Right lobe of liver (tissue), 6 donors: ENCODE measurements at regions not wholly inside any gene's neighbourhood (a gene's known extent, or its start where the extent isn't known, plus 50 kb on each side); places are given as distances from the start of the nearest gene placed in this dataset.
"Not testable (repeated sequence)": the region's sequence is repeated elsewhere in the genome, so short reads cannot be mapped to it uniquely, and the experiment has no call there.

Experiments
- ATAC-seq, 4 donors: fragments of 200-7000 bp; cut with Tn5 transposase; one replicate each; pipeline ENCODE4 v1.9.1; 2020; ENCODE audit warnings: mild to moderate bottlenecking in 4 of 4, moderate library complexity in 4 of 4
- DNase-seq, 3 donors: peaks; one replicate each; pipeline ENCODE4 v3.0.0-alpha.2; 2020
- H3K27ac ChIP-seq, 3 donors: fragments of 200-600 bp; one replicate each; pipeline ENCODE4 v1.8.0; 2022
- H3K27me3 ChIP-seq, 2 donors: fragments of 200-600 bp; one replicate each; pipeline ENCODE4 v1.8.0; 2022
- H3K36me3 ChIP-seq, 4 donors: fragments of 200-600 bp; sonication (generic) in 1 of 4; one replicate each; pipeline versions ENCODE4 v1.5.1 to v1.8.0; 2017 to 2022; ENCODE audit warnings: control low read depth in 1 of 4
- H3K4me1 ChIP-seq, 4 donors: fragments of 200-600 bp; sonication (generic) in 1 of 4; one replicate each; pipeline versions ENCODE4 v1.5.1 to v1.8.0; 2017 to 2022; ENCODE audit warnings: control low read depth in 1 of 4
- H3K4me3 ChIP-seq, 3 donors: fragments of 200-600 bp; one replicate each; pipeline ENCODE4 v1.8.0; 2022
- H3K9me3 ChIP-seq, 4 donors: fragments of 200-600 bp; sonication (generic) in 1 of 4; one replicate each; pipeline versions ENCODE4 v1.5.1 to v1.8.0; 2017 to 2022; ENCODE audit warnings: control low read depth in 1 of 4
- CTCF ChIP-seq, 4 donors: fragments of 200-600 bp in 3 of 4; fragments of 450-650 bp in 1 of 4; IDR thresholded peaks; one replicate each; pipeline versions ENCODE4 v1.5.1 to v1.8.0; 2016 to 2022; ENCODE audit warnings: antibody characterized with exemption in 4 of 4, mild to moderate bottlenecking in 2 of 4
- POLR2A ChIP-seq: fragments of 450-650 bp; IDR thresholded peaks from one replicate; pipeline ENCODE4 v1.6.1; 2017; ENCODE audit warnings: antibody characterized with exemption, mild to moderate bottlenecking
- WGBS: methylation state at CpG from one replicate; pipeline ENCODE4 v1.1.6; 2018; ENCODE audit warnings: low coverage, low lambda C conversion rate; ENCODE audit not compliant: insufficient coverage; ENCODE audit errors: missing lambda C conversion rate; 5-methylcytosine and 5-hydroxymethylcytosine counted together
- intact Hi-C, 2 donors: fragments of 100-400 bp; cut with DNase I; formaldehyde crosslinking; loops; one replicate each; pipeline versions ENCODE4 v1.11.2 to v1.14.1; 2022
- donor health status: DM: no; HTN: yes; CAD: no.
- donor health status: DM: no; HTN: no; CAD: no.
- donor health status: DM: no; HTN: no; CAD: no.
- donor health status: DM: no; HTN: yes; CAD: no.
- donor health status: DM: no; HTN: yes; CAD: no.

GRCh38 chr10:43998021-43998809 is 349.5 kb upstream of the ZNF32 start:
- DNase-seq (no peak), ATAC-seq (no peak)
- 57% methylated on average over 2 of the region's 4 CpGs for WGBS
- no peak overlapping the region for H3K27ac ChIP-seq
- intact Hi-C loops, result no loop called here
- TF ChIP-seq POLR2A (no peak), CTCF (IDR thresholded peaks at IDR 0.05) (no peak)
- H3K4me3 ChIP-seq, result no peak overlapping the region
- no peaks in the 10 kb centered on the region for H3K9me3 ChIP-seq
- H3K36me3 ChIP-seq, result no peaks in the 10 kb centered on the region
- no peaks in the 10 kb centered on the region for H3K27me3 ChIP-seq
- no peaks in the 10 kb centered on the region for H3K4me1 ChIP-seq

DNA sequence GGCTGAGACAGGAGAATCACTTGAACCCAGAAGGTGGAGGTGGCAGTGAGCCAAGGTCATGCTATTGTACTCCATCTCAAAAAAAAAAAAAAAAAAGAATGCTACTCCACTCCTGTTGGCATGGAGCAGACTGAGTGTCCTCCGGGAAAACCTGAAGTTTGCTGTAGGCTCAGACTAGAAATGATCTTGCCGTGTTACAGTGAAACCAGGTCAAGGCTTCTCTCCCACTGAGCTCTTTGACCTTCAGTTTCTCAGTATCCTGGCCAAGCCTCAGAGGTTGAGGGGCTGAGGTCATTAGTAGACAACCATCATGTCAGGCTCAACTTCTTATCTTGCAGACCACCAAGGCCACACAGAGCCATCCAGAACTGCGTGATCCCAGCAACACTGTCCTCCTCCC is 348.6 kb upstream of the ZNF32 start:
- Histone ChIP-seq H3K4me1 (no peaks in the 10 kb centered on the region), H3K27ac (no peak overlapping the region), H3K36me3 (no peaks in the 10 kb centered on the region), H3K4me3 (no peak overlapping the region), H3K9me3 (no peaks in the 10 kb centered on the region), H3K27me3 (no peaks in the 10 kb centered on the region)
- TF ChIP-seq CTCF (IDR thresholded peaks at IDR 0.05), result no peak
- TF ChIP-seq POLR2A, result no peak
- WGBS, result 61% methylated on average over 3 of the region's 3 CpGs
- ATAC-seq (no peak), DNase-seq (no peak)
- intact Hi-C loops, result no loop called here

- Histone ChIP-seq H3K9me3 (no peaks in the 10 kb centered on the region), H3K4me3 (no peak overlapping the region), H3K4me1 (no peaks in the 10 kb centered on the region), H3K36me3 (no peaks in the 10 kb centered on the region), H3K27ac (no peak overlapping the region), H3K27me3 (no peaks in the 10 kb centered on the region)
- intact Hi-C loops, result no loop called here
- ATAC-seq, result no peak
- no peak for TF ChIP-seq POLR2A
- TF ChIP-seq CTCF (IDR thresholded peaks at IDR 0.05), result no peak
- 79% methylated on average over 2 of the region's 2 CpGs for WGBS
- DNase-seq, result no peak
Measured at GRCh38 chr10:43994539-43994938, 345.9 kb upstream of the ZNF32 start.

DNA sequence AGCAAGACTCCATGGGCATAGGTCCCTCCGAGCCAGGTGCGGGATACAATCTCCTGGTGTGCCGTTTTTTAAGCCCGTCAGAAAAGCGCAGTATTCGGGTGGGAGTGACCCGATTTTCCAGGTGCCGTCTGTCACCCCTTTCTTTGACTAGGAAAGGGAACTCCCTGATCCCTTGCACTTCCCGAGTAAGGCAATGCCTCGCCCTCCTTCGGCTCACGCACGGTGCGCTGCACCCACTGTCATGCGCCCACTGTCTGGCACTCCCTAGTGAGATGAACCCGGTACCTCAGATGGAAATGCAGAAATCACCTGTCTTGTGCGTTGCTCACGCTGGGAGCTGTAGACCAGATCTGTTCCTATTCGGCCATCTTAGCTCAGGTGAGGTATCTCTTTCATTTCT is 344.1 kb upstream of the ZNF32 start:
- no CpG with 5 or more reads among the region's 19 CpGs for WGBS
- H3K27ac ChIP-seq, H3K27me3 ChIP-seq, H3K4me3 ChIP-seq, H3K4me1 ChIP-seq, ATAC-seq, H3K9me3 ChIP-seq, intact Hi-C loops, DNase-seq, H3K36me3 ChIP-seq: not testable (repeated sequence)

DNA sequence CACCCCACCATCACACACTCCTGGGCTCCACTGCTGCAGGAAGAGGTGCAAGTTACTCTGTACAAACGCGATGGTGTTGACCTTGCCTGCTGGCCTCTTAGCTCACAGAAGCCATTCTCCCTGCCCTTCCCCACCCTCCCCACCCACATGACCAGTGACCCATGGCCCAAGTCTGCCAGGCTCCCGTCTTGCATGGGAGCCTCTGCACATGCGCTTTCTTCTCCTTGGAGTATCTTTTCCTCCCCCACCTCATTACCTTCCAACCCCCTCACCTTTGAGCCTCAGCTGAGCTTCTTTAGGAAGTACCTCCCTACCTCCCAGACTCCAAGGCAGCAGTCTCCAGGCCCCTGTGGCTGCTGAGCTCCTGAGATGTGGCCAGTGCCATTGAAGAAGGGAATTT is 337.7 kb upstream of the ZNF32 start:
- no peak overlapping the region for H3K4me3 ChIP-seq
- H3K9me3 ChIP-seq, result no peaks in the 10 kb centered on the region
- intact Hi-C loops, result no loop called here
- H3K27me3 ChIP-seq, result no peaks in the 10 kb centered on the region
- no peak for TF ChIP-seq CTCF (IDR thresholded peaks at IDR 0.05)
- TF ChIP-seq POLR2A, result no peak
- H3K4me1 ChIP-seq, result no peaks in the 10 kb centered on the region
- no peak overlapping the region for H3K27ac ChIP-seq
- DNase-seq (no peak), ATAC-seq (no peak)
- no peaks in the 10 kb centered on the region for H3K36me3 ChIP-seq
- 67% methylated on average over 4 of the region's 4 CpGs for WGBS
